A549 (cell line): ENCODE measurements at regions not wholly inside any gene's neighbourhood (a gene's known extent, or its start where the extent isn't known, plus 50 kb on each side); places are given as distances from the start of the nearest gene placed in this dataset.

Experiments
- ATAC-seq, 2 experiments: fragments of 200-7000 bp in 1 of 2; fragments of >200 bp in 1 of 2; cut with Nextera tagmentation in 1 of 2; cut with Tn5 transposase in 1 of 2; 3 replicates each; pipeline versions ENCODE4 v1.8.0 to v1.9.1; 2018 to 2020; ENCODE audit warnings: mild to moderate bottlenecking in 1 of 2, moderate library complexity in 1 of 2
- CTCF ChIA-PET: fragments of 300-600 bp; sonication (Branson Sonifier 250); formaldehyde crosslinking; extraction: SDS; loops from one replicate; lab custom pipeline; 2021; ENCODE audit warnings: antibody characterized with exemption, inconsistent platforms; lab: Yijun Ruan, JAX
- POLR2A ChIA-PET: fragments of 350-600 bp; formaldehyde crosslinking; extraction: SDS; loops from one replicate; lab custom pipeline; 2021; ENCODE audit warnings: antibody characterized with exemption, inconsistent platforms; lab: Yijun Ruan, JAX
- DNase-seq, 2 experiments: peaks; one replicate each; pipeline versions ENCODE4 v3.0.0 to v3.0.0-alpha.2; 2011 to 2016; ENCODE audit warnings: low read depth in 1 of 2, low spot score in 1 of 2
- FAIRE-seq: peaks from 2 replicates; lab custom pipeline; 2011; peaks lifted over from hg19 to GRCh38; lab: Jason Lieb, UNC
- H3K27ac ChIP-seq, 2 experiments: fragments of >200 bp; sonication (Bioruptor Twin); formaldehyde crosslinking; 3 replicates each; pipeline ENCODE4 v1.5.1; 2016 to 2017
- H3K4me1 ChIP-seq: fragments of >200 bp; sonication (Bioruptor Twin); formaldehyde crosslinking; 3 replicates; pipeline ENCODE4 v1.6.1; 2016
- H3K4me2 ChIP-seq: fragments of >200 bp; sonication (Bioruptor Twin); formaldehyde crosslinking; 3 replicates; pipeline ENCODE4 v1.6.1; 2016
- H3K4me3 ChIP-seq: fragments of >200 bp; sonication (Bioruptor Twin); formaldehyde crosslinking; 3 replicates; pipeline ENCODE4 v1.5.1; 2016
- H3K9me3 ChIP-seq: fragments of >200 bp; sonication (Bioruptor Twin); formaldehyde crosslinking; 3 replicates; pipeline ENCODE4 v1.6.1; 2016
- CBX2 ChIP-seq: fragments of 200-600 bp; sonication (generic); IDR thresholded peaks from 2 replicates; pipeline ENCODE4 v1.6.1; 2016; ENCODE audit warnings: low read depth, mild to moderate bottlenecking, borderline replicate concordance
- CBX8 ChIP-seq: fragments of 200-600 bp; sonication (generic); IDR thresholded peaks from 2 replicates; pipeline ENCODE4 v1.6.1; 2016
- CHD4 ChIP-seq: fragments of 200-600 bp; sonication (generic); IDR thresholded peaks from 2 replicates; pipeline ENCODE4 v1.6.1; 2016; ENCODE audit warnings: antibody characterized with exemption, mild to moderate bottlenecking, borderline replicate concordance
- CTCF ChIP-seq: fragments of >200 bp; sonication (Bioruptor Twin); formaldehyde crosslinking; IDR thresholded peaks from 3 replicates; pipeline ENCODE4 v1.5.1; 2016
- EHF ChIP-seq: fragments of 250-450 bp; sonication (Bioruptor Pico); IDR thresholded peaks from 2 replicates; pipeline ENCODE4 v1.5.0; 2020; ENCODE audit warnings: mild to moderate bottlenecking
- ELK1 ChIP-seq: fragments of 150-350 bp; IDR thresholded peaks from 2 replicates; pipeline ENCODE4 v1.6.1; 2014; ENCODE audit warnings: low read depth, mild to moderate bottlenecking, low read length
- EP300 ChIP-seq, 2 experiments: fragments of >200 bp; sonication (Bioruptor Twin); formaldehyde crosslinking; IDR thresholded peaks; 2 replicates in 1 of 2; 3 replicates in 1 of 2; pipeline ENCODE4 v1.6.1; 2016 to 2017
- FOSL2 ChIP-seq, 2 experiments: fragments of 450-650 bp in 1 of 2; fragments of >200 bp in 1 of 2; sonication (Bioruptor Twin) in 1 of 2; formaldehyde crosslinking; IDR thresholded peaks; 2 replicates each; pipeline versions ENCODE4 v1.5.0 to v1.6.1; 2016 to 2020; ENCODE audit warnings: mild to moderate bottlenecking in 1 of 2, moderate library complexity in 1 of 2
- HES2 ChIP-seq: fragments of >200 bp; sonication (Bioruptor Twin); formaldehyde crosslinking; IDR thresholded peaks from 2 replicates; pipeline ENCODE4 v1.6.1; 2016
- HEYL ChIP-seq: fragments of 250-450 bp; sonication (Bioruptor Pico); IDR thresholded peaks from 2 replicates; pipeline ENCODE4 v1.8.0; 2021; ENCODE audit warnings: mild to moderate bottlenecking, moderate library complexity
- JUN ChIP-seq, 2 experiments: fragments of >200 bp; sonication (Bioruptor Twin); formaldehyde crosslinking; IDR thresholded peaks; 2 replicates in 1 of 2; 3 replicates in 1 of 2; pipeline ENCODE4 v1.6.1; 2016 to 2017
- MYC ChIP-seq: IDR thresholded peaks from 2 replicates; pipeline ENCODE4 v1.6.1; 2012; ENCODE audit warnings: mild to moderate bottlenecking, inconsistent platforms, low read length, improper control_type of control experiment, borderline replicate concordance
- NFE2L2 ChIP-seq: fragments of 150-350 bp; conservative IDR thresholded peaks from 2 replicates; pipeline ENCODE4 v1.6.1; 2014; ENCODE audit warnings: low read length
- NPAS2 ChIP-seq: fragments of 250-450 bp; sonication (Bioruptor Pico); IDR thresholded peaks from 2 replicates; pipeline ENCODE4 v1.8.0; 2022; ENCODE audit warnings: mild to moderate bottlenecking, moderate library complexity, borderline replicate concordance
- RARB ChIP-seq: fragments of 250-450 bp; sonication (Bioruptor Pico); IDR thresholded peaks from 2 replicates; pipeline ENCODE4 v1.8.0; 2021; ENCODE audit warnings: mild to moderate bottlenecking, moderate library complexity
- RCOR1 ChIP-seq: fragments of 150-350 bp; IDR thresholded peaks from 2 replicates; pipeline ENCODE4 v1.6.1; 2014; ENCODE audit warnings: antibody characterized with exemption, low read length, low read depth
- REST ChIP-seq: fragments of 200-600 bp; sonication (generic); IDR thresholded peaks from 2 replicates; pipeline ENCODE4 v1.6.1; 2016; ENCODE audit warnings: antibody characterized with exemption, mild to moderate bottlenecking, moderate library complexity
- RNF2 ChIP-seq: fragments of 200-600 bp; sonication (generic); IDR thresholded peaks from 2 replicates; pipeline ENCODE4 v1.6.1; 2016; ENCODE audit warnings: low read depth, mild to moderate bottlenecking, antibody characterized with exemption, moderate library complexity, borderline replicate concordance
- SREBF2 ChIP-seq: fragments of 450-650 bp; IDR thresholded peaks from 2 replicates; pipeline ENCODE4 v1.6.1; 2014; ENCODE audit warnings: mild to moderate bottlenecking, moderate library complexity
- ZC3H11A ChIP-seq: fragments of 450-650 bp; IDR thresholded peaks from 2 replicates; pipeline ENCODE4 v1.6.1; 2014; ENCODE audit warnings: antibody characterized with exemption, mild to moderate bottlenecking
- ZNF302 ChIP-seq: fragments of 250-450 bp; sonication (Bioruptor Pico); IDR thresholded peaks from 2 replicates; pipeline ENCODE4 v1.9.0; 2021; ENCODE audit warnings: inconsistent platforms, mild to moderate bottlenecking, moderate library complexity
- ZSCAN20 ChIP-seq: fragments of 250-450 bp; sonication (Bioruptor Pico); IDR thresholded peaks from 2 replicates; pipeline ENCODE4 v1.8.0; 2022; ENCODE audit warnings: mild to moderate bottlenecking, moderate library complexity
- WGBS: methylation state at CpG from one replicate; pipeline ENCODE4 v1.1.6; 2017; ENCODE audit errors: missing lambda C conversion rate; 5-methylcytosine and 5-hydroxymethylcytosine counted together

- H3K4me1 ChIP-seq = no peaks in the 10 kb centered on the region
- ChIA-PET CTCF (interaction anchor here (1.0 kb wide), 1 partner anchor 11 kb away, joined by 3 read pairs; no protein-coding TSS in a partner anchor), POLR2A (no interaction called here)
- ATAC-seq (no peak), DNase-seq (no peak), FAIRE-seq (no peak)
- no peak overlapping the region for H3K27ac ChIP-seq
- H3K4me2 ChIP-seq = no peak overlapping the region
- 70% methylated on average over 3 of the region's 3 CpGs for WGBS
- no peak overlapping the region for H3K4me3 ChIP-seq
- TF ChIP-seq HES2 (no peak), CTCF (no peak), EP300 (IDR thresholded peaks at IDR 0.05) (no peak), ZC3H11A (no peak), ELK1 (no peak), ZSCAN20 (CRISPR knock-in tag) (no peak), EHF (CRISPR knock-in tag) (no peak), SREBF2 (no peak), NFE2L2 (no peak), ZNF302 (CRISPR knock-in tag) (no peak), RNF2 (no peak), CBX2 (no peak), CBX8 (no peak), JUN (IDR thresholded peaks at IDR 0.05) (no peak), HEYL (no peak), FOSL2 (IDR thresholded peaks at IDR 0.05) (no peak), FOSL2 (CRISPR knock-in tag; IDR thresholded peaks at IDR 0.05) (no peak), RARB (no peak), RCOR1 (no peak), REST (no peak), CHD4 (no peak)
- no peaks in the 10 kb centered on the region for H3K9me3 ChIP-seq
Measured at GRCh38 chr1:96464066-96464465, 257.5 kb upstream of the PTBP2 start.

GRCh38 chr1:96464522-96464921, 257.1 kb upstream of the PTBP2 start:
- Histone ChIP-seq H3K4me3 (no peak overlapping the region), H3K4me2 (no peak overlapping the region), H3K9me3 (no peaks in the 10 kb centered on the region)
- FAIRE-seq = no peak
- POLR2A ChIA-PET = no interaction called here
- no peak for TF ChIP-seq MYC
- TF ChIP-seq NPAS2 (CRISPR knock-in tag) = no peak
- no peak for TF ChIP-seq CTCF
- TF ChIP-seq, all 56 proteins: peak for 0
- DNase-seq = no peak
- Histone ChIP-seq H3K27ac (no peak overlapping the region), H3K4me1 (no peaks in the 10 kb centered on the region)
- CTCF ChIA-PET = no interaction called here
- ATAC-seq = no peak
- 19% methylated on average over 5 of the region's 5 CpGs for WGBS
